ENCODE measurements at regions not wholly inside any gene's neighbourhood (a gene's known extent, or its start where the extent isn't known, plus 50 kb on each side); places are given as distances from the start of the nearest gene placed in this dataset.

GRCh38 chr4:112970903-112971302, 78.5 kb upstream of the ANK2 start:
- TF ChIP-seq CTCF (conservative IDR thresholded peaks at IDR 0.05), result no peak
- no peak for TF ChIP-seq ZFX (IDR thresholded peaks at IDR 0.05)
- no peak overlapping the region for H3K27ac ChIP-seq

GRCh38 chr4:112973750-112974251, 75.7 kb upstream of the ANK2 start:
- no peak for TF ChIP-seq CTCF (conservative IDR thresholded peaks at IDR 0.05)
- TF ChIP-seq ZFX (IDR thresholded peaks at IDR 0.05), result no peak
- H3K27ac ChIP-seq, result no peak overlapping the region

DNA sequence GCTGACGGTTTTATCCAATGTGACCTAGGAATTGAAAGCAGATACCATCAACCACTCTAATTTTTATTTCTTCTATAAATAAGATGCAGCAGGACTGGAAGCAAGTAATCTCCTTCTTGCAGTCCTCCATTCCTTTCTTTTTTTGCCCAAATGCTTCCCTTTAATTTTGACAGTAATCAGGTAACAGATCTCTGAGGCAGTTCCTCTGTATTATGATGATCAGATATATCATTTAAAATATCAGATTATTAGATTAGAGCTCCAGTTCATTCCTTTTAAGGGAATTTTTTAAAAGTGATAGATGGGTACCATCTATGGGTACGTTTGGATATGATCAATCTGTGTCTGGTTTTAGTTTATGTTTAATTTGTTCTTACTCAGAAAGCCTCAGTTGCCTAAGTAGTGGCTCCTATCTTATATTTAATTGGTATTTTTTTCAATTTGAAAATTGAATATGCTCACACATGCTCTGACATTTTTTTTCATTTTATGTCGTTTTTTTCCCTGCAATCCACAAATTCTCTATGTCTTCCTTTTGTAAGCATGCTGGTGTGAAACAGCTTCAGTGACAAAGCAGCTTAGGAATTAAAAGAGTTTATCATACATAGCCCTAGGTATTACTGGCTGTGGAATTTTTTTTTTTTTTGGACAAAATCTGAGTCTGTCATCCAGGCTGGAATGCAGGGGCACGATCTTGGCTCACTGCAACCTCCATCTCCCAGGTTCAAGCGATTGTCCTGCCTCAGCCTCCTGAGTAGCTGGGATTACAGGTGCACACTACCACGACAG, 73.7 kb upstream of the ANK2 start:
- TF ChIP-seq CTCF (conservative IDR thresholded peaks at IDR 0.05), result no peak
- no peak for TF ChIP-seq ZFX (IDR thresholded peaks at IDR 0.05)
- H3K27ac ChIP-seq, result no peak overlapping the region

DNA sequence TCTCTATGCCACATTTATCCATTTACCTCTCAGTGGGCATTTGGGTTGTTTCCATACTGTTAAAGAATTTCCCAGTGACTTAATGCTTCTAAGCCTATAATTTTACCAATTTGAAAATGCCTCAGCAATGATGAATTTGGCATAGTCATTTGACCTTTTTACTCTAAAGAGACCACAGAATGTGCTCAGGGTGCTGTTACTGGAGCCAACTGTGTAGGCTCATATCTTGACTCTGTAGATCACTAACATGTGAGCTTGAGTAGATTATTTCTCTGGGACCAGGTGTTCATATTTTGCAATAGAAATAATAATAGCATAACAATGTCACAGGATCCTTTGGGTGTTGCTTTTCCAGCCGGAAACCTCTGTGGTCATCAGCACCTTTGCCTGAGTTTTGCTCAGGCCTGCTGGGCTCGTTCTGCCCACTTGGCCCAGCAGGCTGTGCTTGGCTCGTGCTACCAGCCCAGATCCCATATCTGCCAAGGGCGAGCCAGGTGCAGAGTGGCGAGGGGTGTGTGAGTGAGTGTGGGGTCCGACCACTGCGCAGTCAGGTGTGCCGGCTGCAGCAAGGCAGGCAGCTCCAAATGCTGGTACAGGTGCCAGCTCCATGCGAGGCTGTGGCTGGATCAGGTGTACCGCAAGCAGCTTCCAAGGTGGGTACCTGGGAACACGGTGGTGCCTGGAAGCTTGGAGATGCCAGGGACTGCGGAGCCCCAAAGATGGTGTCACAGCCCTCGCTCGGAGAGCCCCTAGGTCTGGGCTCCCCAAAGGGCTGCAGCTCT, 70.6 kb upstream of the ANK2 start:
- TF ChIP-seq CTCF (conservative IDR thresholded peaks at IDR 0.05) (no peak), ZFX (IDR thresholded peaks at IDR 0.05) (no peak)
- H3K27ac ChIP-seq, result no peak overlapping the region

DNA sequence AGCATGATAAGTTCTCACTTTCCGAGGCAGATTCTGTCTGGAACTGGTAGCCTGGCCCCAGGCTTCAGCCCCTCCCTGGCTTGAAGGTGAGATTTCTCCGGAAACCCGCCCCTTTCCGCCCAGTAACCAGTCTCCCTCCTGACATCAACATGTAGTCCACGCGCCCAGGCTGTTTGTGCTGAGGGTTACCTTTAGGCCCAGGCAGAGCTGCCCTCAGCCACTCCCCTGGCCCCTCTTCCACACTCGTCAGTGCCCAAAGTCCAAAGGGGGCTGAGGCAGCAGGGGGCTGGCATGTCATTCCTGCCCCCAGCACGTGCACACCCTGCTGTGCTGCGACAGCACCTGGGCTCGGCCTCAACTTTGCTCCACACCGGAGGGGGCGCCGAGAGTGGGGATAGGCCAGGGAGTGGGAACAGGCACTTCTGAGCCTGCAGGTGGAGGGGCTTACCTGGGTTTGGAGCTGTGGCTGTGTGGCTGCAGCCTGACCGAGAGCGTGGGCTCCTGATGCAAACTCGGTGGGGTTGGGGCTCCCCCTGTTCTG, 69.5 kb upstream of the ANK2 start:
- H3K27ac ChIP-seq, result no peak overlapping the region
- TF ChIP-seq ZFX (IDR thresholded peaks at IDR 0.05) (no peak), CTCF (conservative IDR thresholded peaks at IDR 0.05) (no peak)

GRCh38 chr4:112982680-112983079, 66.8 kb upstream of the ANK2 start:
- TF ChIP-seq CTCF (conservative IDR thresholded peaks at IDR 0.05), result no peak; the same call in 1 of the 2 replicates
- TF ChIP-seq ZFX (IDR thresholded peaks at IDR 0.05), result no peak
- no peak overlapping the region for H3K27ac ChIP-seq
